Memory B cell (primary cell): ENCODE measurements at regions not wholly inside any gene's neighbourhood (a gene's known extent, or its start where the extent isn't known, plus 50 kb on each side); places are given as distances from the start of the nearest gene placed in this dataset.
A peak's percentile ranks its signal among the peaks of the same experiment; 100 is the strongest.
"Not testable (repeated sequence)": the region's sequence is repeated elsewhere in the genome, so short reads cannot be mapped to it uniquely, and the experiment has no call there.

ENCODE experiments used
- ATAC-seq: fragments of 150-1000 bp; cut with Tn5 transposase; 2 replicates; pipeline ENCODE4 v1.10.0; 2021; ENCODE audit warnings: low read depth, mild to moderate bottlenecking, moderate library complexity
- DNase-seq, 2 donors: peaks; one replicate each; pipeline ENCODE4 v3.0.0; 2022; ENCODE audit warnings: low spot score in 2 of 2
- H3K27ac Mint-ChIP-seq: one replicate; pipeline ENCODE4 v1.8.0; 2022; ENCODE audit warnings: mild to moderate bottlenecking, moderate library complexity, mixed read lengths
- H3K27me3 Mint-ChIP-seq: one replicate; pipeline ENCODE4 v1.8.0; 2022; ENCODE audit warnings: mixed read lengths
- H3K36me3 Mint-ChIP-seq: one replicate; pipeline ENCODE4 v1.8.0; 2022; ENCODE audit warnings: mild to moderate bottlenecking, mixed read lengths
- H3K4me1 Mint-ChIP-seq: one replicate; pipeline ENCODE4 v1.8.0; 2022; ENCODE audit warnings: mixed read lengths
- H3K4me3 Mint-ChIP-seq: one replicate; pipeline ENCODE4 v1.8.0; 2022; ENCODE audit warnings: mild to moderate bottlenecking, moderate library complexity, mixed read lengths
- H3K9me3 Mint-ChIP-seq: one replicate; pipeline ENCODE4 v1.8.0; 2022; ENCODE audit warnings: mixed read lengths

DNA sequence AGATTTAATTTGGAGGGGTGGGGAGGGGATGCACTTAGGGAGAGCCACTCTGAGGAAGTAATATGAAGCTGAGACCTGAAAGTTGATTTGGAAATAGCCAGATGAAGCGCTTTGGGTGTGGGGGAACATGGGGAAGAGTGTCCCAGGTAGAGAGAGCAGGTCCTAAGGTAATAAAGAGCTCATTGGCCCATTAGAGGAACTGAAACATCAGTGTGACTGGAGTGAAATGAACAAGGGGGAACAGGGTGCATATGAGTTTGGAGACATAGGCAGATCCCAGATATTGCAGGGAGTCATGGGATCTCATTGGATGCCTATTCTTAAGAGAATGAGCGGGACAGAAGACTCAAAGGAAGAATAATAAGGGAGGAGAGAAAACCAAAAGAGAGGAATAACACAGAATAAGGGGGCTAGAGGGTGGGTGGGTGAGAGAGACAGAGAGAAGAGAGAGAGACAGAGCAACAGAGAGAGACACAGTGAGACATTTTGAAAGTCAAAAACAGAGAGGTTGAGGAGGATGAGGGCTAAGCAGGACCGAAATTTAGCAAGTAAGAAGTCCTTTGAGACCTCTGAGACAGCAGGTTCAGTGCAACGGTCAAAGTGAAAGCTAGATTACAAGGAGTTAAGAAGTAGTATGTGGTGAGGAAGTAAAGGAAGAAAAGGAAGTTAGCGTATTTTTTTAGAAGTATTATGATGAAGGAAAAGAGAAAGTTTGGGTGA lies 54.1 kb upstream of the NOTCH2NLA start:
- H3K4me1 Mint-ChIP-seq, DNase-seq: not testable (repeated sequence)

DNA sequence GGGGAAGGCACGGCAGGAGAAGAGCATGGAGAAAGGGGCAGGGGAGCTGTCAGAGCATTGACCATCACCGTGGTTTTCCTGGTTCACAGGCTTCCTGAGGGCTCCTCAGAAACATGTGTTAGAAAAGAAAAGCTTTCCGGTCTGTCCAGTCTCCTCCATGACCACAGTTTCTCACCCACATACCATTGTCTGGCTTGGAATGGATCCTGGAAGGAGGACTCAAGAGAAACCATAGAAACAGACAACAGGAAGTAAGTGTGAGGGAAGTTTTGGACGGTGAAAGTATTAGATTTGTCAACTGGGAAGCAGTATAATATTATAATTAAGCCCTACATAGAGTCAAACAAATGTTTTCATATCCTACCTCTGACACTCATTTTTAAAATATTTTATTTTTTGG lies 52.7 kb upstream of the NOTCH2NLA start:
- H3K4me1 Mint-ChIP-seq, H3K36me3 Mint-ChIP-seq, H3K4me3 Mint-ChIP-seq, H3K27me3 Mint-ChIP-seq, H3K27ac Mint-ChIP-seq, DNase-seq, H3K9me3 Mint-ChIP-seq, ATAC-seq: not testable (repeated sequence)

More for the DNA sequence above, 54.1 kb upstream of the NOTCH2NLA start:
- H3K4me3 Mint-ChIP-seq, H3K9me3 Mint-ChIP-seq, H3K27me3 Mint-ChIP-seq, H3K36me3 Mint-ChIP-seq, H3K27ac Mint-ChIP-seq: not testable (repeated sequence)
- ATAC-seq = peak; percentile 50

DNA sequence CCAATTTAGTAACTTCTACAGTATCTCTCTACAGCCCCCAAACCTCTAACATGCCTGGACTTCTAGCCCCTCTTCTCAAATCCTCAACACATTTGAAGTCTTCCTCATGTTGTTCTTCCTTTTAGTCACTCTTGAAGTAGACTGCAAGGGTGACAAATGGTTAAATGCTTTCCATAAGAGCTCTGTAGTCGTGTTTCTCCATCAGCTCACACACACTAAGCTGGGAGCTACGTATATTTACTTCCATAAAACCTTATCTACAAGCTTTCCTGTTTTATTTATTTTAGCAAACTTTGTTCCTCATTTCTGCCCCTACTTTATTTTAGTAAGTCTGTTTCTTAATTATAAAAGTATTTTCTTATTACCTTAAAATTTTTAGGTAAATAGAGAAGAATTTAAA lies 49.9 kb upstream of the NOTCH2NLA start:
- ATAC-seq, H3K27me3 Mint-ChIP-seq, H3K4me1 Mint-ChIP-seq, H3K9me3 Mint-ChIP-seq, H3K4me3 Mint-ChIP-seq, H3K27ac Mint-ChIP-seq, H3K36me3 Mint-ChIP-seq, DNase-seq: not testable (repeated sequence)
